Astrocyte (in vitro differentiated cells and primary cell): ENCODE measurements at regions not wholly inside any gene's neighbourhood (a gene's known extent, or its start where the extent isn't known, plus 50 kb on each side); places are given as distances from the start of the nearest gene placed in this dataset.

ENCODE experiments used
- CTCF ChIP-seq: IDR thresholded peaks from 2 replicates; pipeline ENCODE4 v1.5.1; 2011; ENCODE audit warnings: low read depth, mild to moderate bottlenecking, inconsistent platforms, low read length, moderate library complexity; ENCODE audit not compliant: insufficient read depth
- EZH2 ChIP-seq: IDR thresholded peaks from 2 replicates; pipeline ENCODE4 v1.6.1; 2012; ENCODE audit warnings: mild to moderate bottlenecking, low read length, inconsistent platforms; ENCODE audit not compliant: insufficient read depth

- TF ChIP-seq CTCF (no peak), EZH2 (no peak)
These were observed 1420.7 kb downstream of the TBC1D22A start for GRCh38 chr22:48182846-48183805.
